Ascending aorta (tissue), 2 donors: ENCODE measurements at regions not wholly inside any gene's neighbourhood (a gene's known extent, or its start where the extent isn't known, plus 50 kb on each side); places are given as distances from the start of the nearest gene placed in this dataset.

ENCODE experiments used
- DNase-seq, 2 donors: peaks; one replicate each; pipeline ENCODE4 v3.0.0-alpha.2; 2019; ENCODE audit warnings: low spot score in 2 of 2
- H3K27ac ChIP-seq, 2 donors: fragments of 200-600 bp; sonication (generic); one replicate each; pipeline ENCODE4 v1.5.1; 2016 to 2017; ENCODE audit warnings: mild to moderate bottlenecking in 1 of 2
- H3K27me3 ChIP-seq: fragments of 200-600 bp; sonication (generic); one replicate; pipeline ENCODE4 v1.5.1; 2017
- H3K36me3 ChIP-seq, 2 donors: fragments of 200-600 bp; sonication (generic); one replicate each; pipeline ENCODE4 v1.5.1; 2016
- H3K4me1 ChIP-seq, 2 donors: fragments of 200-600 bp; sonication (generic); one replicate each; pipeline ENCODE4 v1.5.1; 2016 to 2017; ENCODE audit warnings: mild to moderate bottlenecking in 1 of 2
- H3K4me3 ChIP-seq, 2 donors: fragments of 200-600 bp; sonication (generic); one replicate each; pipeline ENCODE4 v1.5.1; 2016 to 2017; ENCODE audit warnings: mild to moderate bottlenecking in 1 of 2
- H3K9me3 ChIP-seq, 2 donors: fragments of 200-600 bp; sonication (generic); one replicate each; pipeline ENCODE4 v1.5.1; 2016
- CTCF ChIP-seq, 3 experiments: fragments of 200-600 bp in 2 of 3; fragments of 450-650 bp in 1 of 3; sonication (generic) in 2 of 3; IDR thresholded peaks; one replicate each; pipeline ENCODE4 v1.5.1; 2016 to 2019; ENCODE audit warnings: antibody characterized with exemption in 3 of 3, mild to moderate bottlenecking in 1 of 3, moderate library complexity in 1 of 3
- intact Hi-C: fragments of 100-400 bp; cut with DNase I; formaldehyde crosslinking; loops from one replicate; pipeline ENCODE4 v1.15.1; 2023

GRCh38 chr14:34256223-34256622 is 205.8 kb downstream of the SPTSSA start:
- no peak overlapping the region for H3K4me3 ChIP-seq
- no peak overlapping the region for H3K27ac ChIP-seq
- DNase-seq = no peak
- H3K4me1 ChIP-seq = no peaks in the 10 kb centered on the region
- no peak for TF ChIP-seq CTCF (IDR thresholded peaks at IDR 0.05)
- no peaks in the 10 kb centered on the region for H3K27me3 ChIP-seq
- H3K36me3 ChIP-seq = no peaks in the 10 kb centered on the region
- intact Hi-C loops = no loop called here
- no peaks in the 10 kb centered on the region for H3K9me3 ChIP-seq

- Histone ChIP-seq H3K9me3 (no peaks in the 10 kb centered on the region), H3K27ac (no peak overlapping the region), H3K4me1 (no peaks in the 10 kb centered on the region), H3K36me3 (no peaks in the 10 kb centered on the region), H3K4me3 (no peak overlapping the region), H3K27me3 (no peaks in the 10 kb centered on the region)
- no peak for DNase-seq
- intact Hi-C loops = no loop called here
- no peak for TF ChIP-seq CTCF (IDR thresholded peaks at IDR 0.05)
These were observed 207.5 kb downstream of the SPTSSA start for GRCh38 chr14:34254571-34254970.

GRCh38 chr14:34254031-34254430 is 208.0 kb downstream of the SPTSSA start:
- Histone ChIP-seq H3K27ac (no peak overlapping the region), H3K36me3 (no peaks in the 10 kb centered on the region), H3K4me1 (no peaks in the 10 kb centered on the region), H3K4me3 (no peak overlapping the region), H3K27me3 (no peaks in the 10 kb centered on the region), H3K9me3 (no peaks in the 10 kb centered on the region)
- no peak for DNase-seq
- no peak for TF ChIP-seq CTCF (IDR thresholded peaks at IDR 0.05)
- intact Hi-C loops = no loop called here

GRCh38 chr14:34252227-34252626 is 209.8 kb downstream of the SPTSSA start:
- Histone ChIP-seq H3K4me3 (no peak overlapping the region), H3K27ac (no peak overlapping the region), H3K36me3 (no peaks in the 10 kb centered on the region), H3K9me3 (no peaks in the 10 kb centered on the region), H3K27me3 (no peaks in the 10 kb centered on the region), H3K4me1 (no peaks in the 10 kb centered on the region)
- no peak for TF ChIP-seq CTCF (IDR thresholded peaks at IDR 0.05)
- intact Hi-C loops = no loop called here
- no peak for DNase-seq

- Histone ChIP-seq H3K9me3 (no peaks in the 10 kb centered on the region), H3K27me3 (no peaks in the 10 kb centered on the region), H3K4me3 (no peak overlapping the region), H3K27ac (no peak overlapping the region), H3K4me1 (no peaks in the 10 kb centered on the region), H3K36me3 (no peaks in the 10 kb centered on the region)
- intact Hi-C loops = no loop called here
- no peak for DNase-seq
- no peak for TF ChIP-seq CTCF (IDR thresholded peaks at IDR 0.05)
These were observed 210.4 kb downstream of the SPTSSA start for GRCh38 chr14:34251662-34252061.

GRCh38 chr14:34250959-34251358 is 211.1 kb downstream of the SPTSSA start:
- H3K4me1 ChIP-seq = no peaks in the 10 kb centered on the region
- no peaks in the 10 kb centered on the region for H3K27me3 ChIP-seq
- no peak overlapping the region for H3K4me3 ChIP-seq
- H3K36me3 ChIP-seq = no peaks in the 10 kb centered on the region
- intact Hi-C loops = no loop called here
- no peaks in the 10 kb centered on the region for H3K9me3 ChIP-seq
- TF ChIP-seq CTCF (IDR thresholded peaks at IDR 0.05) = no peak
- no peak overlapping the region for H3K27ac ChIP-seq
- DNase-seq = no peak
